EH (cell line): ENCODE measurements at regions not wholly inside any gene's neighbourhood (a gene's known extent, or its start where the extent isn't known, plus 50 kb on each side); places are given as distances from the start of the nearest gene placed in this dataset.
A peak's percentile ranks its signal among the peaks of the same experiment; 100 is the strongest.

Experiments used
- DNase-seq: peaks from one replicate; pipeline ENCODE4 v3.0.0-alpha.2; 2015; ENCODE audit warnings: low read depth

- DNase-seq, result peak; percentile 46
Observed at GRCh38 chr3:190252080-190252479, 70.2 kb downstream of the CLDN1 start.

DNA sequence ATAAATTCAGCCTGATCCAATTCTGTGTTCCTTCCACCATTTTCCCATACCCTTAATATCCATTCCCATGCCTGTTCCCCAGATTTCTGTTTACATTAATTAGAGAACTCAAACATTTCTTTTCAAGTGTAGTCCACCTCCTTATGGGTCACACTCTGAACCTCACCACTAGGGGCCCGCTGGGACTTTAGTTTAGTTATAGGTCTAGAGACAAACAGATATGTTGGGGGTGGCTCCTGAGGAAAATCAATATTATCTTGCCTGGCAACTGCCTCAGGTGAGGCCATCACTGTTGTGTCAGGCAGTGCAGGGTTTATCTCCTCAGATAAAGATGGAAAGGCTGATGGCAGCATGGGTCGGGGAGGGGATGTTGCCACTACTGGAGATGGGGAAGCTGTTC, 72.8 kb downstream of the CLDN1 start:
- no peak for DNase-seq

DNA sequence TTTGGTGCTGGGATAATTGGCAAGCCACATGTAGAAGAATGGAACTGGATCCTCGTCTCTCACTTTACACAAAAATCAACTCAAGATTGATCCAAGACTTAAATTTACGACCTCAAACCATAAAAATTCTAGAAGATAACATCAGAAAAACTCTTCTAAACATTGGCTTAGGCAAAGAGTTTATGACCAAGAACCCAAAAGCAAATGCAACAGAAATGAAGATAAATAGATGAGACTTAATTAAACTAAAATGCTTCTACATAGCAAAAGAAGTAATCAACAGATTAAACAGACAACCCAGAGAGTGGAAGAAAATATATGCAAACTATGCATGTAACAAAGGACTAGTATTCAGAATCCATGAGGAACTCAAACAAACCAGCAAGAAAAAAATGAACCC, 80.1 kb downstream of the CLDN1 start:
- DNase-seq, result no peak

DNA sequence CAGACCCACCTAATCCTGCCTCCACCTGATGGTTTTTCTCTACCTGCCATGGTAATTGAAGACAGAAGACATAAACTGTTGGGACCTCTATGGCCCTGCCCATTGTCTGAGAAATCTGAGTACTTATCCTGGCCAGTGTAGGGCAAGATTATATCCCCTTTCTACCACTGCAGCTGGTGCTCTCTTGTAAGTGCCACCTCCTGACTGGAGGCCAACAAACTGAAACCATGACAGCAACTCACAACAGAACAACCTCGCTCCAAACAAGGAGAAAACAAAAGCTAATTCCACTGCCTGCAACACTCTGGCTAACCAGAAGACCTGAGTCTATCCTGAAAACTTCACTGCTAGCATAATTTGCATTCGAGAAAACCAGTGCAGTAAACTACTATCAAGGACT, 82.9 kb downstream of the CLDN1 start:
- no peak for DNase-seq

DNA sequence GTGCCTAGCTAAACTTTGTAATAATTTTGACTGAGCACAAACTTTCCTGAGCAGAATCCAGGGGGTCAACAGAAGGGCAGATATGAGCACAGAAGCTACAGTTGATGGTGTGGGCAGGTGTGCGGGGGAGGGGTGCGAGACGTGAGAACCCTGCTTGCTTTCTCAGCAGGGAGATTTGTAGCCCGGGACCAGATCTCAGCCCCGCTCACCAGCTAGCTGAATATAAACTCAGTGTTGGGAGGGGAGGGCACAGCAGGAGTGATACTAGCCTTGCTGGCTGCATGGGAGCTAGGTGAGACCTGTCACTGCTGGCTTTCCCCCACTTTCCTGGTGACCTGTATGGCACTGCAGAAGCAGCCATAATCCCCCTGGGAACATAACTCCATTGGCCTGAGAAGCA, 83.4 kb downstream of the CLDN1 start:
- no peak for DNase-seq

GRCh38 chr3:190234621-190235020, 87.6 kb downstream of the CLDN1 start:
- DNase-seq, result no peak

GRCh38 chr3:190229632-190230424, 92.4 kb downstream of the CLDN1 start:
- peak; percentile 75 for DNase-seq

GRCh38 chr3:190227064-190227463, 95.2 kb downstream of the CLDN1 start:
- DNase-seq, result no peak

DNA sequence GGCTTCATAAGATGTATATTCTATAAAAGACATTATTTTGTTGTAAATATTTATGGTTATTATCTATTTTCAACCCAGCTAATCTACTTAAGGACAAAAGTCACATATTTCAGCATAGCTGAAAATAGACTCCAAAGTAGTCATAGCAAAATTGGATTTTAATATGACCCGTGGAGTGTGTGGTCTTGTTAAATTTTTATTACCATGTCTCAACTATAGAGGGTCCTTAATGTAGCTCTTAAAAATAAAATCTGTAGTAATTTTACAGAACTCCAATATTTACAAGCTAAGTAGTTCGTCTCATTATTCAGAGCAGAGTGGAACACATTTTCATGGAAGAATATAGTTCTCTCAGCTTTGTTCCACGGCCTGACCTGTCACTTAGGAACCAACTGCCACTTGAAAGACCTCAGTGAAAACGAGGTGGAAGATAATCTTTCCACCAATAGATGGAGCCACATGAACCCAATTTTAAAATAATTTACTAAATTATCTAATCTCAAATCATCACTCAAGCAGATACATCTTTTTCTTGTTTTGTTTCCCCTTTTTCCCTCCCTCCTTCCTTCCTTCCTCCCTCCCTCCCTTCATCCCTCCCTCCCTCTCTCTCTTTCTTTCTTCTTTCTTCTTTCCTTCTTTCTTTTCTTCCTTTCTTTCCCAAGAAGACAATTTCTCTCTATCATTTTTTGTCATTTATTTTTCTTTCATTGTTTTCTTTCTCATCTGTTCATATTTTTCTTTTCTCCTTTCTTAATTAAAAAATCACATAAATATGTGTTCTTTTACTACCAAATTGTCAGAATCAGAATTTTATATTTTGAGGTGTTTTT, 97.2 kb downstream of the CLDN1 start:
- peak; percentile 57 for DNase-seq

DNA sequence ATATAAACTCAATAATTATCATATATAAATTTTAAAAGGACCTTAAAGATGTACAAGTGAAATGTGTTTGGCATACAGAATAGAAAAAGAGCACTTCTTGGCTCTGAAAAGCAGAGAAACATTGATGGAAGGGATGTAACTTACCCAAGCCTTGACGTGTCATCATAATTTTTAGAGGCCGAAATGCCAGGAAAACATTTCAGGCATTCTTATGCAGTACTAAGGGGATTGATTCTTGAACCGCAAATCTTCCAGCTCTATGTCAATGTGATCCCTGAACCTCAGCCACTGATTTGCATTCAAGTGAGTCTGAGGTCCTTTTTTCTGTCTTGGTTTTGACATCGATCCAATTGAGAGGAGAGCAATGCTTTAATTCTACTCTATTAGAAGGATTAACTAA, 97.8 kb downstream of the CLDN1 start:
- DNase-seq, result no peak

DNA sequence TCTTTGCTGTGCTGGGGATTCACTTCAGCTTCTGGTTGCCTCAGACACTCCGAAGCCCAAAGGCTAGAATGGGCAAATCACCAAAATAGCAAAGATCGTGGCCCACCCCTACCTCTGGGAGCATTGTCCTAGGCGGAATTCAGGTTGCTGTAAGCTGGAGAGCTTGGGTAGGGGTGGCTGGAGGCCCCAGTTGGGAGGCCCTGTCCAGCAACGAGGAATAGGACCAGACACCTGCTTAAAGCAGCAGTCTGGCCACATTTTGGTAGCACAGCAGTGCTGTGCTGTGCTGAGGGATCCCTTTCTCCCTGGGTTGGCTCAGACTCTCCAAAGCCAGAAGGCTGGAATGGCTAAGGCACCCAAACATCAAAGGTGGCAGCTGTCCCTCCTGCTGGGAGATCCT, 99.3 kb downstream of the CLDN1 start:
- no peak for DNase-seq

DNA sequence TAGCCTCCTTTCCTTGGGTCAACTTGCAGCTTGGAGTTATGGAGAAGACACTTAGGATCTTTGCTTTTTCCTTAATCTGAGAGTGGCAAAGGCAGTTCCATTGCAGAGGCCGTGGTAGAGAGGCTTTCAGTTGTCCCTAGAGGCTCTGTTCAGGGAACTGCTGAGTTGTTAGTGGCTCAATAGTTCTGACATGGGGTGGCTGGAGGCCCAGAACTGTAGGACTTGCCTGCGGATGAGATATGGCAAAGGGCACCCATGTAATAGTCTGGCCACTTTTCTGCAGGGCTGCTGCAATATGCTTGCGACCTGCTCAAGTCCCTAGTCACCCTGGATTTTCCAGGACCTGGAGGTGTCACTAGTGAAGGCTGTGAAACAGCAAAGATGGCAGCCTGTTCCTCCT, 99.9 kb downstream of the CLDN1 start:
- DNase-seq, result no peak

GRCh38 chr3:190220362-190220761, 99.7 kb upstream of the P3H2 start:
- no peak for DNase-seq

- DNase-seq, result peak; percentile 41
Observed at GRCh38 chr3:190217081-190217480, 96.4 kb upstream of the P3H2 start.

GRCh38 chr3:190213727-190214126, 93.0 kb upstream of the P3H2 start:
- no peak for DNase-seq

DNA sequence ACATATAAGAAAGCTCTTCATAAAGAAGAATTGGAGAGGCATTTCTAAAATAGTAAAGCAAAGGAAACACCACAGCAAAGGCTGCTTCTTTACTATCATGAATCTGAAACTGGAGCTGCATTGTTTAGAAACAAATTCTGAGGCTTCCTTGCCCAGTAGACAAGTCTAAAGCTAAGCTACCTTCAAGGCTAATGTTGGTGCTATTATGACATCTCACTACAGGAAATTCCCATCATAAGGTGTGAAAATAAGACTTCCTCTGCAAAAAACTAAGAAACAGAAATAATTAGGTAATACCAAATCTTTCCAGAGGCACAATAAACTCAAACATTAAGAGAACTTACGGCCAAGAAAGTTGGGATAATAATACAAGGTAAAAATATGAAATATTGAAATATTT, 89.9 kb upstream of the P3H2 start:
- DNase-seq, result no peak

GRCh38 chr3:190209533-190209932, 88.8 kb upstream of the P3H2 start:
- DNase-seq, result no peak

DNA sequence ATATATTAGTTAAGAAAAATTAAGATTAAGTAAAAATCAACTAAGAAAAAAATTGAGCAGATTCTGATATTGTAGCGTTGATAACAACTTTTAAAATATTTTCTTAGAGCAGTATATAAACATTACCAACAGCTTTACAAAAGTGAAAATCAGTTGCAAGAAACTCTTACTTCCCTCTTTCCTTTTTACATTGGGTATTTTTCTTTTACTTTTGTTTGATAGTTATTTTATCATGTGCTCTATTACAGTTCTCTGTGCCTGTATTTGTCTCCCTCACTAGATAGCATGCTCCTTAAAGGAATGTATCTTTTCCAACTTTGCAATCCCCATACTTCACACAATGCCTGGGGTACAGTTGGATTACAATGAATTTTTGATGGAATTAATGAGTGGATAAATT, 87.5 kb upstream of the P3H2 start:
- DNase-seq, result no peak

- peak; percentile 76 for DNase-seq
Observed at GRCh38 chr3:190205739-190206138, 85.0 kb upstream of the P3H2 start.

- no peak for DNase-seq
Observed at GRCh38 chr3:190204200-190204599, 83.5 kb upstream of the P3H2 start.

GRCh38 chr3:190197346-190197763, 76.7 kb upstream of the P3H2 start:
- DNase-seq, result no peak

DNA sequence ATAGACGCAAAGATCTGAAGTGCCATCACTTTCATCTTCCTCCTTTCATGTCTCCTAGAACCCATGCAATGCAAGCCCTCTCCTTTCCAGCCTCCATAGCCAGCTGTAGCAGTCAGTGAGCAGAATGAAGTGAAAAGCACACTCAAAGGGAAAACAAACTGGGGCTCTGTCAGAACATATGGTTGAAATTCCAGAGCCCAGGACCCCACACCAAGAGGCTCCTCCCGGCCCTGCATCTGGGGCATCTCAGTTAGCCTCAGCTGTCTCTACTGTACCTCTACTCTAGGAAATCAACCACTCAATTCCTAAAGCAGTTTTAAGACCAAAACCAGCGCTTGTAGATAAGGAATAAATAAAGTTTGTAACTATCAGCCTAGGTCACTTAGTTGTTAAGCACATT, 73.8 kb upstream of the P3H2 start:
- DNase-seq, result no peak

GRCh38 chr3:190193210-190193609, 72.5 kb upstream of the P3H2 start:
- DNase-seq, result peak; percentile 42
